ENCODE measurements at regions not wholly inside any gene's neighbourhood (a gene's known extent, or its start where the extent isn't known, plus 50 kb on each side); places are given as distances from the start of the nearest gene placed in this dataset.

DNA sequence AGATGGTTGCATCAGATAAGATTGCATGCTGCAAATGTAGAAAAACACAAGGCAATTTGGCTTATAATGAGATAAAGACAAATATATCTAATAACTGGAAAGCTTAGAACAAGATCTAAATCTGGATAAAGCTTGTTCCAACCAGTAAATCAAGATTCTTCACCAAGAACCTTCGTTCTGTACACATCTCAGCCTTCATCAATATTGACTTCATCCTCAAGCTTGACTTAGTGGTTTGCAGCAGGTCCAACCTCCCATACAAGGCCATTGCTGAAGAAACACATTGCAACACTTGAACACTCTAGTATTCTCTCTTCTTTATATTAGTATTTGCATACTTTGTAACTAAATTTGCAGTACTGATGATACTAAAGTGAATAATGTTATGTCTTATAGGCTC lies 407.6 kb downstream of the TLL1 start:
- intact Hi-C loops (cut with DNase I), result no loop called here
- H3K4me3 ChIP-seq, result no peak overlapping the region

DNA sequence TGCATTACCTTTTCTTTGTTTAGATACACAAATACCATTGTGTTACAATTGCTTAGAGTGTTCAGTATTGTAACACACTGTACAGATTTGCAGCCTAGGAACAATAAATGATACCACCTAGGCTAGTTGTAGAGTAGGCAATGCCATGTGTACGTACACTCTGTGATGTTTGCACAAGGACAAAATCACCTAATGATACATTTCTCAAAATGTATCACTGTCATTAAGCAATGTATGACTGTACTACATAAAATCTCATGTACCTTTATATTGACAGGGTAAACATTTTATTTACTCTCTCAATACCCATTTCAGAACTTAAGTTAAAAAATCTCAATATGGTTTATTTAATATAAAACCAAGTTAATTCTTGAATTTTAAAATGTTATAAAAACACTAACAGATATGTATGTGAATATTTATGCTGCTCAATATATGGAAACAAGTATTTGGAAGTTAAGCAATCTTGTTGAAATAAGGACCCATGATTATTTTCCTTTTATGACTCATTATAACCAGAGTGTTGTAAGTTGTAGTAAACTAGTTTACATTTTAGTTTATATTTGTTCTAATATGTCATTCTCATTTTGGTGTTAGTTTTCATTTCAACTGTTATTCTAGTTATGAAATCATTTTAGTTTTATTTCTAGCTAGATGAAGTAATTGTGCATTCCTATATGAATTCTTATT lies 409.2 kb downstream of the TLL1 start:
- TF ChIP-seq, protein P1, sequence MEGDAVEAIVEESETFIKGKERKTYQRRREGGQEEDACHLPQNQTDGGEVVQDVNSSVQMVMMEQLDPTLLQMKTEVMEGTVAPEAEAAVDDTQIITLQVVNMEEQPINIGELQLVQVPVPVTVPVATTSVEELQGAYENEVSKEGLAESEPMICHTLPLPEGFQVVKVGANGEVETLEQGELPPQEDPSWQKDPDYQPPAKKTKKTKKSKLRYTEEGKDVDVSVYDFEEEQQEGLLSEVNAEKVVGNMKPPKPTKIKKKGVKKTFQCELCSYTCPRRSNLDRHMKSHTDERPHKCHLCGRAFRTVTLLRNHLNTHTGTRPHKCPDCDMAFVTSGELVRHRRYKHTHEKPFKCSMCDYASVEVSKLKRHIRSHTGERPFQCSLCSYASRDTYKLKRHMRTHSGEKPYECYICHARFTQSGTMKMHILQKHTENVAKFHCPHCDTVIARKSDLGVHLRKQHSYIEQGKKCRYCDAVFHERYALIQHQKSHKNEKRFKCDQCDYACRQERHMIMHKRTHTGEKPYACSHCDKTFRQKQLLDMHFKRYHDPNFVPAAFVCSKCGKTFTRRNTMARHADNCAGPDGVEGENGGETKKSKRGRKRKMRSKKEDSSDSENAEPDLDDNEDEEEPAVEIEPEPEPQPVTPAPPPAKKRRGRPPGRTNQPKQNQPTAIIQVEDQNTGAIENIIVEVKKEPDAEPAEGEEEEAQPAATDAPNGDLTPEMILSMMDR (IDR thresholded peaks at IDR 0.05), result no peak
- intact Hi-C loops (cut with DNase I), result no loop called here
- H3K36me3 ChIP-seq, result no peaks in the 10 kb centered on the region
- no peaks in the 10 kb centered on the region for H3K9me3 ChIP-seq
- DNase-seq (ENCODE audit: low spot score in 2 of 2), result no peak
- no peak overlapping the region for H3K27ac ChIP-seq
- no peak overlapping the region for H3K4me3 ChIP-seq
- H3K4me1 ChIP-seq, result no peaks in the 10 kb centered on the region
- no peaks in the 10 kb centered on the region for H3K27me3 ChIP-seq

More for the DNA sequence above, 407.6 kb downstream of the TLL1 start:
- Histone ChIP-seq H3K4me1 (no peaks in the 10 kb centered on the region), H3K27me3 (no peaks in the 10 kb centered on the region), H3K9me3 (no peaks in the 10 kb centered on the region), H3K36me3 (no peaks in the 10 kb centered on the region), H3K27ac (no peak overlapping the region)
- no peak for DNase-seq (ENCODE audit: low spot score in 2 of 2)
- TF ChIP-seq, protein P1 (IDR thresholded peaks at IDR 0.05), result no peak

DNA sequence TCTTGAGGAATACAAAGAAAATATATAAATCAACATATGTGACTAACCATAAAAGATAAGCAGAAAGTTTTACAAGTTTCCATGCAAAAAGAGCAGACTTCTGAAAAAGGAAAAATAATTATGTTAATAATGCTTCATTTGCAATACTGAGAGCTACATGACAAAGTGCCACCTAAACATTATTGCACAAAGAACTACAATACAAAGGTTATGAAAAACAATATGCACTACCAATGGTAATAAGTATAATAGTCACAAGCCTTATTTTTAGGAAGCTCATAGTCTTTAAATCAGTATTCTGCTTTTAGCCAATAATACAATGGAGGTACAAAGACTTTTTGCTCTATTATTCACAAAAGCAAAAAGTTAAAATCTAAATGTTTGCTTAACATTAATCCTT lies 411.2 kb downstream of the TLL1 start:
- intact Hi-C loops (cut with DNase I), result no loop called here
- Histone ChIP-seq H3K9me3 (no peaks in the 10 kb centered on the region), H3K4me3 (no peak overlapping the region), H3K36me3 (no peaks in the 10 kb centered on the region), H3K4me1 (no peaks in the 10 kb centered on the region), H3K27me3 (no peaks in the 10 kb centered on the region), H3K27ac (no peak overlapping the region)
- TF ChIP-seq, protein P1 (IDR thresholded peaks at IDR 0.05), result no peak
- DNase-seq (ENCODE audit: low spot score in 2 of 2), result no peak

DNA sequence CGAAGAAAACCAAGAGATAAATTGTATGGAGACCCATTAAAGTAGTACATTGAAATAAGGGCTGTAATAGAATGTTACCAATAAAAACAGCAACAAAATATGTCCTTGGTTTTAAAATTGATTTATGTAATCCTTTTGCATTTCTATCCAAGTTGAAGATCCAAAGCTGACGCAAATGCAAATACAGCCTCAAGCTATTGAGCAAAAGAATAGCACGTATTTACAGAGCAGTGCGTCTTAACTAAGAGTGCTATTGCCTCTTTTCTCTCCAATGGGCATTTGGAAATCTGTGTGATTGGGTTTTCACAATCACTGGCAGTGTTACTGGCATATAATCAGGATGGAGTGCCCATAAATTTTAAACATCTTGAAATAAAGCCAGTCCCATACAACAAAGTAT lies 417.4 kb downstream of the TLL1 start:
- Histone ChIP-seq H3K4me1 (no peaks in the 10 kb centered on the region), H3K27me3 (no peaks in the 10 kb centered on the region), H3K27ac (no peak overlapping the region), H3K9me3 (no peaks in the 10 kb centered on the region), H3K36me3 (no peaks in the 10 kb centered on the region), H3K4me3 (no peak overlapping the region)
- intact Hi-C loops (cut with DNase I), result no loop called here
- DNase-seq (ENCODE audit: low spot score in 2 of 2), result no peak
- TF ChIP-seq, protein P1 (IDR thresholded peaks at IDR 0.05), result no peak

DNA sequence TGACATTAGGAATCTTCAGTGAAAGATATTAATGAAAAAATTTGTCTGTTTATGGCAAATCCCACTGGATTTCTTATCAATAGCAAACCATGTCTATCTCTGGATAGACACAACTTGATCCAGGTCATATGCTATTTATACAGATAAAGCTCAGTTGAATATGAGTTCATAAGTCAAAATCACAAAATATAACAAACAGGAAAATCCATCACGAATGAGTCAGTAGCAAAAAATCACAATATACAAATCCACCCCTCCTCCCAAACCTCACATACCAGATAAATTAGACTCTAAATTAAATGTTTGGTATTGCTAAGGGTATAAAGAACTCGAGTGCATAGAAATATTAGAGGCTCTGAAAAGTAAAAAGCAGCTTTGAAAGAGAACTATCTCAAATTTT lies 420.5 kb downstream of the TLL1 start:
- H3K36me3 ChIP-seq, result no peaks in the 10 kb centered on the region

More for the DNA sequence above, 420.5 kb downstream of the TLL1 start:
- DNase-seq (ENCODE audit: low spot score in 2 of 2), result no peak
- TF ChIP-seq, protein P1 (IDR thresholded peaks at IDR 0.05), result no peak
- Histone ChIP-seq H3K27me3 (no peaks in the 10 kb centered on the region), H3K4me1 (no peaks in the 10 kb centered on the region), H3K9me3 (no peaks in the 10 kb centered on the region), H3K27ac (no peak overlapping the region), H3K4me3 (no peak overlapping the region)
- intact Hi-C loops (cut with DNase I), result no loop called here

All from ascending aorta (tissue), 2 donors.